Hematopoietic multipotent progenitor cell treated with erythropoietin and hydrocortisone succinate and interleukin-3 and kit ligand, for 17 days (in vitro differentiated cells): ENCODE measurements at regions not wholly inside any gene's neighbourhood (a gene's known extent, or its start where the extent isn't known, plus 50 kb on each side); places are given as distances from the start of the nearest gene placed in this dataset.

ENCODE experiments used
- DNase-seq: peaks from one replicate; pipeline ENCODE4 v3.0.0-alpha.2; 2015; ENCODE audit warnings: low spot score

- DNase-seq = no peak
Measured at GRCh38 chr9:75414371-75415160, 326.3 kb downstream of the OSTF1 start.

DNA sequence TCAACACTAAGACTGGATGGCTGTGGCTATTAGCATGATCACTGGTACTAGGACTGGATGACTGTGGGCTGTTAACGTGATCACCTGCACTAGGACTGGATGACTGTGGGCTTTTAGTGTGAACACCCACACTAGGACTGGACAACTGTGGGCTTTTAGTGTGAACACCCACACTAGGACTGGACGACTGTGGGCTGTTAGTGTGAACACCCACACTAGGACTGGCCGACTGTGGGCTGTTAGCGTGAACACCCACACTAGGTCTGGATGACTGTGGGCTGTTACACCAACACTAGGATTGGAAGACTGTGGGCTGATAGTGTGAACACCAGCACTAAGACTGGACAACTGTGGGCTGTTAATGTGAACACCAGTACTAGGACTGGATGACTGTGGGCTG lies 329.2 kb downstream of the OSTF1 start:
- DNase-seq = no peak

GRCh38 chr9:75418518-75418917 lies 330.2 kb downstream of the OSTF1 start:
- DNase-seq = no peak

DNA sequence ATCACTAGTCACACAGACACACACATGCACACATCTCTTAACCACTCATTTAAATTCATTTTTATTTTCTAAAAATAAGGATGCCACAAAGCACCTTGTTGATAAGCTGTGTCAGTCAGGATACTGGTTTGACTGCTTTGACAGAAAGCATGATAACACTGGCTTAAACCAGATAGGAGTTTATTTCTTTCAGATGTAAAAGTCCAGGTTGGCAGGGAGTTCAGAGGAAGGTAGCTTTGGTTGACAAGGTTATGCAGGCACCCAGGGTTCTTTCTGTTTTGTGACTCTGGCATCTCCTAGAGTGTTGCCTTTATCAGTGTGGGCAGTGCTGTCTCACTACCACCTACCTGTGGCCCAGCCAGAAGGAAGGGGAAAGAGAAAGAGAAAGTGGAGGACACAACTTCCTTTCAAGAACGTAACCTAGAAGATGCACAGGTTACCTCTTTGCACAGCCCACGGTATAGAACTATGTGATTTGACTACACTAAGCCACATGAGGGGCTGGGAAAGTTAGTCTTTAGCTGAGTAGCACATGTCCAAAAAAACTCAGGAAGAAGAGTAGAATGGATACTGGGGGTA lies 334.7 kb downstream of the OSTF1 start:
- DNase-seq = no peak

DNA sequence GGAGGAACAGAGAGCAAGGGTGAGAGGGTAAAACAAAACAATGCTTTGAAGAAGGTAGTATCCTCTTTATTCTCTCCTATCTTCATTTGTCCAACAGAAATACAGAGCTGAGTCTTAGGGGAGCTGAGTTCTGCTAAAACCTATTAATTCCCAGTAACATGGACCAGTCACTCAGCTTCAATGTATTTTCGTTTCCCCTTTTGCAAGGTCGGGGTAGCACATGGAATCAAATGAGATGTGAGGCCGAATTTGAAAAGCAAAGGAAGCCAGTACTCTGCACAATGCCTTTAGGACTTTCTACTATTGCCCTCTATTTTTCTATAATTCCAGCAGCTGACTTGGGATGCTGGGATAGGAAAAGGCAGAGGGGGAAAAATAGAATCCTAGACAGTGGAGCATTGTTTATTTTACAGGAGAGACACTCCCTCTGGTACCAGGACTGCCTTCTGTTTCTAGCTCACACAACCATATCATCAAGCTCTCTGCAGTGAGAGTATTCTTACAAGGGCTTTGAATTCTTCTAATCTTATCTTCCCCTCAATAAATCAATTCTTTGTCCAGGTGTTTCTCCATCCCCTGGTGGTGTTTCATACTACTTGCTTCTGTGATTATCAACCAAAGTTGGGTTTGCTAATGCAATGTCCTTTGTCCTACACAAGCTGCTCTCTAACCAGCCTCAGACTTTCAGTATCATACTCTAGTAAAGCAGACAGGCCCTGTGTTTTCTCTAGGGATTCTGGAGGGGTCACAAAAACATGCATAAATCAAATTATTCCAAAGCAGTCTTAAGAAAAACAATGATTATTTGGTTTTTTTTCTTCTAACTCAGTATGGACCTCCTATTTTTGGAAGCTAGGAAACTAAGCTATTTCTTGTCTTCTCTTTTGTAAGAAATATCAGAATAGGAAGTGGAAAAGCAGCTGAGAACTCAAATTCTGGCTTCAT lies 341.5 kb downstream of the OSTF1 start:
- DNase-seq = no peak

- no peak for DNase-seq
Measured at GRCh38 chr9:75431375-75431774, 343.1 kb downstream of the OSTF1 start.

- no peak for DNase-seq
Measured at GRCh38 chr9:75432386-75432785, 344.1 kb downstream of the OSTF1 start.

DNA sequence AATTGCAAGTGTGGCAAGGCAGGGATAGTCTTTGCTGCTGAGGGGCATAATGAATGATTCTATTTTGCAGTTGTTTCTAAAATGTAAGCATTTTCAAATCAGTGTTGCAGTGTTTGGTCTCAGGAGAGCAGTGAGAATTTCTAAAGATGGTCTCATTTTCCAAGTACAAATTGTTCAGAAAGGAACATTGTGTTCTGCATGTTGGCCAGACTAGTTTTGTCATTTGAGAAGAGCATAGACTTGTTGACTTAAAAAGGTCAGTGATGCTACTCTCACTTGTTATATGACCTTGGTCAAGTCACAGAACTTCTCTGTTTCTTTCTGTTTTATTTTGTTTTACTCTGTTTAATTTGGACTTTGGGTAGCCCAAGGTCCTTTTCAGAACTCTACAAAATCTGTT lies 344.6 kb downstream of the OSTF1 start:
- DNase-seq = no peak

- DNase-seq = no peak
Measured at GRCh38 chr9:75438716-75439115, 350.4 kb downstream of the OSTF1 start.

- DNase-seq = no peak
Measured at GRCh38 chr9:75440914-75441313, 352.6 kb downstream of the OSTF1 start.

- no peak for DNase-seq
Measured at GRCh38 chr9:75445144-75445543, 356.8 kb downstream of the OSTF1 start.

DNA sequence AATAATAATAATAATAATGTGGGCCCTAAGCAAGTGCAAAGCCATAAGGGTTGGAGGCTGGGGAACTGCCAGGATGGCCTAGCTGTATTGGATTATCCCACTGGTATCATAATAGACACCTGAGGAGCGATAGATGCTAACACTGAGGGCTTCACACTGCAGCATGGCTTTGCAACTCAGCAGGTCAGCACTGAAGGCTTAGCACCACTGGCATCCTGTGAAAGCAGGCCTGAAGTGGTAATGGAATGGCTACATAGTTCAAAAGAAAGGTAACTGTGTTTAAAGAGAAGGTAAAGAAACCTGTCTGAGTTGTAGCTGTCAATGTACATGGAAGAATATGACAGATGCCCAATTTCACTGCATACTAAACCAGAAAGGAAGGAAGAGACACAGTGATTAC lies 359.0 kb downstream of the OSTF1 start:
- no peak for DNase-seq

- DNase-seq = no peak
Measured at GRCh38 chr9:75448281-75448680, 360.0 kb downstream of the OSTF1 start.

GRCh38 chr9:75448955-75449354 lies 360.6 kb downstream of the OSTF1 start:
- no peak for DNase-seq

DNA sequence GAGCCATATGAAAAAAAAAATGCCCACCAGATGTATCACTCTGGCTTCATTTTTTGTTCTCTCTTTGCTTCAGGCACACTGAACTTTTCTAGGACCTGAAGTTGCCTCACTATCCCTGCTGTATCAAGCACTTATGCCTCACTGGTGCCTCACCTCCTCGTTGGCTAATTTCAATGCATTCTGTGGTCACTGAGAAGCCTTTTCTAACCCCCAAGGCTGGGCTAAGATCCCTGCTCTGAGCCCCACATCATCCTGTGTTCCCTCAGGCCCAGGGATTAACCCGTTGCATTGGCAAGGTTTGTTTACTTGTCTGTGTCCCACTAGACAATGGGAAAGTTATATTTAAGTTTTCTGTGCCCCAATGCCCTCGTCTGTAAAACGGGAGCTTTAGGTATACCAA lies 362.7 kb downstream of the OSTF1 start:
- no peak for DNase-seq

DNA sequence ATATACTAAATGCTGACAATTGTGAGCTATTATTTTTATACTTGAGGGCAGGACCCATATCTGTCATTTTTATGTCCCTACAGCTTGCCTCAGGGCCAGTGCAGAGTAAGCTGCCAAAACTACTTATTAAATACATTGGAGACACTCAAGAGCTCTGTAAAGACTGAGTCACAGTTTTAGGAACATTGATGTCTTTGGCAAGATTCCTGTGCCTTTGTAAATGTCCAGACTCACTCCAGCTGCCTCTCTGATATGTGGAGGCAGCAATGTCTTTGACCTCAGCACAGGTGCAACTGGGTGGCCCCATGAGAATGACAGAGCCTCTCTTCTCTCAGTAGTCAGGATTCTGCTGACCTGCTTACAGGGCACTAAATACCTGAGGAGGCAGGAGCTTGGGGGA lies 363.2 kb downstream of the OSTF1 start:
- no peak for DNase-seq

DNA sequence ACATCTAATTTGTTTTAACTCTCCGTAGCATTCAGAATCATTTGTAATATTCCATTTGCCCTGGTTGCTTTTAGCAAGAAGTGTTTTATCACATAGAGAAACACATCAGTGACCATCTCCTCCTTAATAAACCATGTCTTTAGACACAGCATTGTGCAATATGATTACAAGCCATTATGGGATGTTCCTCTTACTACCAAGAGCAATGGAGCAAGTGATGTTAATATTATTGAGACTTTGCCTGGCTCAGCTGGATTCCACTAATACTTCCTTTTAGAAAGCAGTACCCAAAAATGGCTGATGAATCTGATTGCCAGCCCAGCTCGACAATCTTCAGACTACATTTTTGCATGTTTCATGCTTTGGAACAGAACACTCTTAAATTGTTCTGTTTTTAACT lies 364.2 kb downstream of the OSTF1 start:
- no peak for DNase-seq

GRCh38 chr9:75454043-75454442 lies 365.7 kb downstream of the OSTF1 start:
- DNase-seq = no peak

GRCh38 chr9:75454891-75455290 lies 366.6 kb downstream of the OSTF1 start:
- no peak for DNase-seq

GRCh38 chr9:75455444-75455921 lies 367.2 kb downstream of the OSTF1 start:
- DNase-seq = no peak

DNA sequence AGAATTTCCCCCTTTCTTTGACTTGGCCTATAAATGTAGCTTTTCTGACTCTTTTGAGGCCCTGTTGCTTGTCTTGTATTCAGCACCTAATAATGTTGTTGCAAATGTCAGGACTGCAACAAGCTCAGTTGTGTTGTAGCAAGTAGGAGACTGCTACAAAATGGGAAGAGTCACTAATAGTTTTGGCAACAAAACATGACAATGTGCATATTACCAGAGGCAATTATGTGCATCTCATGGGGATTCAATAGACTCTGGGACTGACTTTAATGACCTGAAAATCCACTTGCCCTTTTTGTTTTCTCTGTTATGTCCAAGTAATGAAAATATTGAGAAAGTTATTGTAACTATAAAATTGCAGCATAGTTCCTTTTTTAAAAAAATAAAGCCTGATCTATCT lies 368.4 kb downstream of the OSTF1 start:
- no peak for DNase-seq

DNA sequence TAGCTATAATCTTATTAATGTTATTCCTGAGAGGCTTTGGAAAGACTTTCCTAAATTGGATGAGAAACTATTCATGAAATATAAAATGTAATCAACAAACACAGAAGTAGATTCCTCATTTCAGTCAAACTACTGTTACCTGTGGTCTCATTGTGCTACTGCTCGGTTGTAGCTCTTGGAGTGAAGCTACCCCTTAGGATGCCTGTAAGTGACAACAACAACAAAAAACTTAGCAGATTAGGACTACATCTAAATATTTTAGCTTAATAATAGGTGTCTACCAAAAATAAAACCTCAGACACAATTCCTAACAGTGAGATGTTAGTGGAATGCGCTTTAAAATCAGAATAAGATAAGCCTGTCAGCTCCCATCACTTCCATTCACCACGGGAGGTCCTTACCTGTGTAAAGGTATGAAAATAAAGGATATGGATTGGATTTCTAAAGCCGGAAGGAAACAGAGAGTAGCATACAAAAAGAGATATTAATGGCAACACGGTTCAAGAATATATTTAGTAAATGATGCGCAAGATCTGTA lies 369.2 kb downstream of the OSTF1 start:
- no peak for DNase-seq
